GM12873 (cell line): ENCODE measurements at regions not wholly inside any gene's neighbourhood (a gene's known extent, or its start where the extent isn't known, plus 50 kb on each side); places are given as distances from the start of the nearest gene placed in this dataset.

Source experiments
- CTCF ChIP-seq: IDR thresholded peaks from 2 replicates; pipeline ENCODE4 v1.5.1; 2012; ENCODE audit warnings: low read depth, mild to moderate bottlenecking, moderate library complexity, low read length, control low read depth; ENCODE audit not compliant: insufficient read depth; ENCODE audit errors: missing control alignments

GRCh38 chr7:115634633-115635032 lies 395.9 kb downstream of the TFEC start:
- TF ChIP-seq CTCF, result no peak

GRCh38 chr7:115632636-115633035 lies 397.9 kb downstream of the TFEC start:
- no peak for TF ChIP-seq CTCF

GRCh38 chr7:115631782-115632181 lies 398.8 kb downstream of the TFEC start:
- no peak for TF ChIP-seq CTCF

- TF ChIP-seq CTCF, result no peak
Measured at GRCh38 chr7:115630049-115630448, 400.5 kb downstream of the TFEC start.

- TF ChIP-seq CTCF, result no peak
Measured at GRCh38 chr7:115618676-115619075, 411.9 kb downstream of the TFEC start.

- TF ChIP-seq CTCF, result no peak
Measured at GRCh38 chr7:115613836-115614235, 416.7 kb downstream of the TFEC start.

- TF ChIP-seq CTCF, result peak; percentile 15
Measured at GRCh38 chr7:115603416-115603815, 427.1 kb downstream of the TFEC start.

- TF ChIP-seq CTCF, result no peak
Measured at GRCh38 chr7:115600207-115600606, 430.4 kb downstream of the TFEC start.
